Kidney (tissue), 13 donors: ENCODE measurements at regions not wholly inside any gene's neighbourhood (a gene's known extent, or its start where the extent isn't known, plus 50 kb on each side); places are given as distances from the start of the nearest gene placed in this dataset.

Source experiments
- DNase-seq, 5 donors: peaks; one replicate each; pipeline ENCODE4 v3.0.0-alpha.2; 2013 to 2020
- FAIRE-seq: peaks from 2 replicates; lab custom pipeline; 2012; peaks lifted over from hg19 to GRCh38; lab: Jason Lieb, UNC
- H3K27ac ChIP-seq, 2 donors: one replicate each; pipeline ENCODE4 v1.7.0; 2013; ENCODE audit warnings: low read depth in 2 of 2, low read length in 2 of 2, inconsistent platforms in 1 of 2
- H3K27me3 ChIP-seq: one replicate; pipeline ENCODE4 v1.7.1; 2013; ENCODE audit warnings: low read length, inconsistent platforms; ENCODE audit not compliant: control insufficient read depth, insufficient read depth
- H3K36me3 ChIP-seq, 3 donors: one replicate each; pipeline versions ENCODE4 v1.7.0 to v1.7.1; 2013; ENCODE audit warnings: low read length in 3 of 3, control low read depth in 1 of 3, inconsistent platforms in 1 of 3; ENCODE audit not compliant: insufficient read depth in 3 of 3, control insufficient read depth in 2 of 3
- H3K4me1 ChIP-seq, 3 donors: one replicate each; pipeline versions ENCODE4 v1.7.0 to v1.7.1; 2013; ENCODE audit warnings: low read length in 3 of 3, inconsistent platforms in 1 of 3, low read depth in 1 of 3; ENCODE audit not compliant: control insufficient read depth in 2 of 3, insufficient read depth in 2 of 3
- H3K4me3 ChIP-seq, 3 donors: one replicate each; pipeline versions ENCODE4 v1.7.0 to v1.8.1; 2013; ENCODE audit warnings: low read length in 3 of 3, control low read depth in 1 of 3, inconsistent platforms in 1 of 3
- H3K9ac ChIP-seq, 3 donors: one replicate each; pipeline versions ENCODE4 v1.7.0 to v1.7.1; 2013; ENCODE audit warnings: low read length in 3 of 3, control low read depth in 1 of 3, inconsistent platforms in 1 of 3
- H3K9me3 ChIP-seq, 3 donors: one replicate each; pipeline versions ENCODE4 v1.7.0 to v1.7.1; 2013; ENCODE audit warnings: low read length in 3 of 3, control low read depth in 1 of 3, inconsistent platforms in 1 of 3; ENCODE audit not compliant: control insufficient read depth in 2 of 3, insufficient read depth in 1 of 3
- CTCF ChIP-seq: IDR thresholded peaks from 3 replicates; pipeline ENCODE4 v1.5.1; 2012; ENCODE audit warnings: mild to moderate bottlenecking, moderate library complexity, borderline replicate concordance; ENCODE audit not compliant: insufficient read depth; ENCODE audit errors: extremely low read depth
- intact Hi-C: fragments of 100-400 bp; cut with DNase I; formaldehyde crosslinking; loops from one replicate; pipeline ENCODE4 v1.11.1; 2022
- donor health status: control.
- donor health status: control.
- donor health status: control.
- donor health status: control.
- donor health status: control.
- donor health status: DM: yes; HTN: yes; CAD: no.
- donor health status: Normal renal cell carcinoma (clear cell type).

GRCh38 chr1:168414914-168415313 is 128.9 kb downstream of the XCL2 start:
- no peak overlapping the region for H3K27ac ChIP-seq
- DNase-seq (no peak), FAIRE-seq (no peak)
- no peaks in the 10 kb centered on the region for H3K36me3 ChIP-seq
- H3K27me3 ChIP-seq = no peaks in the 10 kb centered on the region
- no peak overlapping the region for H3K9ac ChIP-seq
- intact Hi-C loops = no loop called here
- no peak for TF ChIP-seq CTCF
- H3K4me3 ChIP-seq = no peak overlapping the region
- no peaks in the 10 kb centered on the region for H3K9me3 ChIP-seq
- no peaks in the 10 kb centered on the region for H3K4me1 ChIP-seq

GRCh38 chr1:168410464-168410863 is 129.8 kb downstream of the TBX19 start:
- H3K4me3 ChIP-seq = no peak overlapping the region
- no peak overlapping the region for H3K27ac ChIP-seq
- no peak for TF ChIP-seq CTCF
- H3K4me1 ChIP-seq = no peaks in the 10 kb centered on the region
- H3K36me3 ChIP-seq = no peaks in the 10 kb centered on the region
- intact Hi-C loops = no loop called here
- no peak for DNase-seq
- H3K9ac ChIP-seq = no peak overlapping the region
- H3K9me3 ChIP-seq = peaks cover 0 to 3% (median 0%) of the 10 kb centered on the region in 3 donors
- FAIRE-seq = no peak
- H3K27me3 ChIP-seq = no peaks in the 10 kb centered on the region

- Histone ChIP-seq H3K4me1 (no peaks in the 10 kb centered on the region), H3K4me3 (no peak overlapping the region), H3K36me3 (no peaks in the 10 kb centered on the region), H3K27me3 (no peaks in the 10 kb centered on the region), H3K9ac (no peak overlapping the region), H3K9me3 (peaks cover 0 to 3% (median 0%) of the 10 kb centered on the region in 3 donors), H3K27ac (no peak overlapping the region)
- no peak for FAIRE-seq
- intact Hi-C loops = no loop called here
- no peak for DNase-seq
- TF ChIP-seq CTCF = no peak
Observed at GRCh38 chr1:168408884-168409283, 128.2 kb downstream of the TBX19 start.

- FAIRE-seq (no peak), DNase-seq (no peak)
- intact Hi-C loops = no loop called here
- Histone ChIP-seq H3K4me3 (no peak overlapping the region), H3K27ac (no peak overlapping the region), H3K36me3 (no peaks in the 10 kb centered on the region), H3K27me3 (no peaks in the 10 kb centered on the region), H3K9me3 (peaks cover 0 to 3% (median 0%) of the 10 kb centered on the region in 3 donors), H3K9ac (no peak overlapping the region), H3K4me1 (no peaks in the 10 kb centered on the region)
- TF ChIP-seq CTCF = no peak
Observed at GRCh38 chr1:168408539-168408865, 127.8 kb downstream of the TBX19 start.
